OCI-LY3 (cell line): ENCODE measurements at regions not wholly inside any gene's neighbourhood (a gene's known extent, or its start where the extent isn't known, plus 50 kb on each side); places are given as distances from the start of the nearest gene placed in this dataset.
"Not testable (repeated sequence)": the region's sequence is repeated elsewhere in the genome, so short reads cannot be mapped to it uniquely, and the experiment has no call there.

Source experiments
- H2AFZ ChIP-seq: fragments of 200-600, 300-600 bp; shearing (Covaris generic); 2 replicates; pipeline ENCODE4 v1.6.0; 2014; ENCODE audit warnings: antibody characterized with exemption, low read depth, low read length
- H3K27ac ChIP-seq: fragments of 200-600, 300-600 bp; sonication (generic); 2 replicates; pipeline ENCODE4 v1.5.1; 2014; ENCODE audit warnings: mild to moderate bottlenecking, low read length, moderate library complexity, mixed read lengths
- H3K27me3 ChIP-seq: fragments of 200-600, 300-600 bp; sonication (generic); 2 replicates; pipeline ENCODE4 v1.6.1; 2014; ENCODE audit warnings: low read depth, low read length, mixed read lengths
- H3K36me3 ChIP-seq: fragments of 200-600, 300-600 bp; sonication (generic); replicated peaks from 2 replicates; pipeline ENCODE3; 2014; ENCODE audit warnings: low read depth, low read length, mixed read lengths
- H3K4me1 ChIP-seq: fragments of 300-600, 200-600 bp; sonication (generic); 2 replicates; pipeline ENCODE4 v1.6.1; 2014; ENCODE audit warnings: low read length, mixed read lengths
- H3K4me2 ChIP-seq: fragments of 200-600, 300-600 bp; sonication (generic); 2 replicates; pipeline ENCODE4 v1.6.1; 2014; ENCODE audit warnings: low read length, mixed read lengths
- H3K4me3 ChIP-seq: fragments of 300-600, 200-600 bp; sonication (generic); 2 replicates; pipeline ENCODE4 v1.5.1; 2014; ENCODE audit warnings: antibody characterized with exemption, mild to moderate bottlenecking, low read length, moderate library complexity
- H3K79me2 ChIP-seq: fragments of 300-600, 200-600 bp; shearing (Covaris generic); 2 replicates; pipeline ENCODE4 v1.6.1; 2014; ENCODE audit warnings: mild to moderate bottlenecking, low read length, mixed read lengths
- H3K9ac ChIP-seq: fragments of 300-600, 200-600 bp; shearing (Covaris generic); 2 replicates; pipeline ENCODE4 v1.6.0; 2014; ENCODE audit warnings: mild to moderate bottlenecking, low read length, moderate library complexity
- H3K9me3 ChIP-seq: fragments of 200-600, 300-600 bp; shearing (Covaris generic); 2 replicates; pipeline ENCODE4 v1.6.1; 2014; ENCODE audit warnings: low read length, mixed read lengths; ENCODE audit not compliant: insufficient read depth
- H4K20me1 ChIP-seq: fragments of 200-600, 300-600 bp; sonication (generic); 2 replicates; pipeline ENCODE4 v1.6.1; 2016; ENCODE audit warnings: low read length, mixed read lengths; ENCODE audit not compliant: insufficient read depth
- EZH2phosphoT487 ChIP-seq: fragments of 200-600 bp; shearing (Covaris generic); IDR thresholded peaks from 2 replicates; pipeline ENCODE4 v1.6.1; 2018; ENCODE audit warnings: antibody characterized with exemption, mixed run types, low read depth
- TF ChIP-seq, protein P1 (sequence below): fragments of 200-600, 300-600 bp; sonication (generic); IDR thresholded peaks from 2 replicates; pipeline ENCODE4 v1.5.1; 2014; ENCODE audit warnings: antibody characterized with exemption, low read length, low read depth

DNA sequence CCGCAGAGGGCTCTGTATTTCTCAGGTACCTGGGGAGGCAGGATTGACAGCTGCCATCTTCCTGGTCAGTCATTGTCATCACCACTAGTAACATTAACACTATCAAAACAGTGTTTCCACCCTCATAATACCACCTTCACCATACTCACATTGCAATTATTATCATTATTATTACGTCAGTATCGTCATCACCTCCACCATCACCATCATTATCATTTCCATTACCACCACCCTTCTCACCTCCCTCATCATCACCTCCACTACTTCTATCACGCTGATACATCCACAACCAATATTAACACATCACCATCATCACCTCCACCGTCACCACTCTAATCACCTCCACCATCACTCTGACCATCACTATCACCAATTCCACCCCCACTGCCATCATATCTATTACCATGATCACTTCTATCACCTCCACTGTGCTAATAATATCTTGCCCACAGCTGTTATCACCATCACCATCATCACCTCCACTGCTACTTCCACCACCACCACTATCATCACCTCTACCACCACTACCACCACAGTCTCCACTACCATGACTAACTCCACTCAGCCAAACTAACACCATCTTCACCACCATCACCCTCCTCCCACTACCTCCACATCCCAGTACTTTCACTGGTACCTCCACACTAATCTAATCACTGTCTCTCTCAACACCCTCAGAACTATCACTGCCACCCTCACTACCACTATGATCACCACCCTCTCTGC lies 196.4 kb downstream of the RPS24 start:
- Histone ChIP-seq H3K4me2 (no peak overlapping the region), H3K4me1 (no peaks in the 10 kb centered on the region), H3K27ac (no peak overlapping the region), H4K20me1 (no peaks in the 10 kb centered on the region), H3K4me3 (no peak overlapping the region), H2AFZ (no peak overlapping the region), H3K27me3 (no peaks in the 10 kb centered on the region), H3K79me2 (no peaks in the 10 kb centered on the region), H3K36me3 (no peaks in the 10 kb centered on the region), H3K9ac (no peak overlapping the region), H3K9me3 (no peaks in the 10 kb centered on the region)
- TF ChIP-seq EZH2phosphoT487: no peak
- TF ChIP-seq, protein P1, sequence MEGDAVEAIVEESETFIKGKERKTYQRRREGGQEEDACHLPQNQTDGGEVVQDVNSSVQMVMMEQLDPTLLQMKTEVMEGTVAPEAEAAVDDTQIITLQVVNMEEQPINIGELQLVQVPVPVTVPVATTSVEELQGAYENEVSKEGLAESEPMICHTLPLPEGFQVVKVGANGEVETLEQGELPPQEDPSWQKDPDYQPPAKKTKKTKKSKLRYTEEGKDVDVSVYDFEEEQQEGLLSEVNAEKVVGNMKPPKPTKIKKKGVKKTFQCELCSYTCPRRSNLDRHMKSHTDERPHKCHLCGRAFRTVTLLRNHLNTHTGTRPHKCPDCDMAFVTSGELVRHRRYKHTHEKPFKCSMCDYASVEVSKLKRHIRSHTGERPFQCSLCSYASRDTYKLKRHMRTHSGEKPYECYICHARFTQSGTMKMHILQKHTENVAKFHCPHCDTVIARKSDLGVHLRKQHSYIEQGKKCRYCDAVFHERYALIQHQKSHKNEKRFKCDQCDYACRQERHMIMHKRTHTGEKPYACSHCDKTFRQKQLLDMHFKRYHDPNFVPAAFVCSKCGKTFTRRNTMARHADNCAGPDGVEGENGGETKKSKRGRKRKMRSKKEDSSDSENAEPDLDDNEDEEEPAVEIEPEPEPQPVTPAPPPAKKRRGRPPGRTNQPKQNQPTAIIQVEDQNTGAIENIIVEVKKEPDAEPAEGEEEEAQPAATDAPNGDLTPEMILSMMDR: no peak

DNA sequence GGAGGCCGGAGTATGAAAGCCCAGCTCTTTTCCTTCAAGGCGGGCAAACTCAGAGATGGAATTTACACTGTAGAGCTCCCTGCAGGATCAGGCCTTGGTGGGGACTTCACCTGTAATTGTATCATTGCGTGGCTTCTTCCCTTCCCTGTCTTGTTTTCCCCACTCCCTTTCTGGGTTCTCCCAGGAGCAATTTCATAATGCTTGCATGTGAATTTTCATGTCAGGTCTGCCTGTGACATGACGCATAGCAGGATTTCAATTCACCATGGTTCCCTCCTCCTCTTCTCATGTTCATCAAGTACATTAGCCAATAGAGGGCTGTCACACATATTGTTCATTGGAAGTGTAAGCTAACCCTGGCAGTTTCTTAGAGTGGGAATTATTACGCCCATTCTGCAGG lies 197.7 kb downstream of the RPS24 start:
- Histone ChIP-seq H3K27me3 (no peaks in the 10 kb centered on the region), H3K4me3 (no peak overlapping the region), H3K9me3 (no peaks in the 10 kb centered on the region), H3K36me3 (no peaks in the 10 kb centered on the region), H3K4me1 (no peaks in the 10 kb centered on the region), H2AFZ (no peak overlapping the region), H3K4me2 (no peak overlapping the region), H3K79me2 (no peaks in the 10 kb centered on the region), H4K20me1 (no peaks in the 10 kb centered on the region), H3K9ac (no peak overlapping the region), H3K27ac (no peak overlapping the region)
- TF ChIP-seq, protein P1: no peak

DNA sequence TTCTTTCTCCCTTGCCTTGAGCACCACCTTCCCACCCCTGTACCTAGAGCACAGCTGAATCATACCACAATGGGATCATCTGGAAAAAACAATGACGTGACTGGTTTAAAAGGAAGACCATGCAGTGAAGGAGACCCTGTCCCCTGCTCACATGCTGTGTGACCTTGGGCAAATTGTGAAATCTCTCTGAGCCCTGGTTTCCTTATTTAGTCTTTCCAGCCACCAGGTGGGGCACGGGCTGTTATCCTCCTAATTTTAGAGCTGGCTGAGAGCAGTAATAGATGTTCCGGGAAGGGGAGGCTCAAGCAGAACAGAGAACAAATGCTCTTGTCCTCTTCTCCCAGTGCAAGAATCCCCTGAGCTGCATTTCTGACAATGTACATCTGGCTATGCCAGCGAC lies 198.3 kb downstream of the RPS24 start:
- Histone ChIP-seq H3K4me3 (no peak overlapping the region), H3K4me2 (no peak overlapping the region), H3K27ac (no peak overlapping the region), H2AFZ (no peak overlapping the region), H3K9ac (no peak overlapping the region), H3K9me3 (no peaks in the 10 kb centered on the region), H4K20me1 (no peaks in the 10 kb centered on the region), H3K79me2 (no peaks in the 10 kb centered on the region), H3K4me1 (no peaks in the 10 kb centered on the region), H3K36me3 (no peaks in the 10 kb centered on the region), H3K27me3 (no peaks in the 10 kb centered on the region)
- TF ChIP-seq, protein P1: no peak
- TF ChIP-seq EZH2phosphoT487: no peak

DNA sequence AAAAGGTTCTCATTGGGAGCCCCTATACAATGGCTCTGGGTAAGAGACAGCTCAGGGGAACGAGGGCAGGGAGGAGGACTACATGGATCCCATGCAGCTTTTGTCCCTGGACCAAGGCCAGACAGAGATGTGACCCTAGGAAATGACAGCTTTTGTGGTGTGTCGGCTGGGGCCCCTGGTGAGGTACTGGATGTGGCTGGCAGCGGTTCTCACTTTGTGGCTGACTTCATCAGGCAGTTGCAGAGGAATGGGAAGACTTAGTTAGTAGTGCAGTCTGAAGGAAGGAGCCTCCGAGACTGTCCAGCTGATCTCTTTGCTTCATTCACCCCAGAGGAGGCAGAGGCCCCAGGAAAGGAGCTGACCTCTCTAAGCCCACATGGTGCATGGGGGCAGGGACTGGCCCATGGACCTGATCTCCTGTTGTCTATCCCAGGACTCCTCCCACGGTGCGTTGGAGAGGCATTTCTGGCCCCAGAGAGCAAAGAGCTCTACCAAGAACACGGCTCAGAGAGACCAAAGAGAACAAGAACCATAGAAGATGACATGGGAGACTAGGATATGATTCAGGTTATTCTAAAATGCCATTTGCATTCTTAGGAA lies 202.9 kb downstream of the RPS24 start:
- Histone ChIP-seq H3K4me2 (no peak overlapping the region), H3K27ac (no peak overlapping the region), H3K79me2 (no peaks in the 10 kb centered on the region), H3K9me3 (no peaks in the 10 kb centered on the region), H4K20me1 (no peaks in the 10 kb centered on the region), H3K36me3 (peaks cover 2% of the 10 kb centered on the region), H2AFZ (no peak overlapping the region), H3K4me3 (no peak overlapping the region), H3K9ac (no peak overlapping the region), H3K27me3 (no peaks in the 10 kb centered on the region), H3K4me1 (no peaks in the 10 kb centered on the region)
- TF ChIP-seq EZH2phosphoT487: no peak
- TF ChIP-seq, protein P1: no peak

DNA sequence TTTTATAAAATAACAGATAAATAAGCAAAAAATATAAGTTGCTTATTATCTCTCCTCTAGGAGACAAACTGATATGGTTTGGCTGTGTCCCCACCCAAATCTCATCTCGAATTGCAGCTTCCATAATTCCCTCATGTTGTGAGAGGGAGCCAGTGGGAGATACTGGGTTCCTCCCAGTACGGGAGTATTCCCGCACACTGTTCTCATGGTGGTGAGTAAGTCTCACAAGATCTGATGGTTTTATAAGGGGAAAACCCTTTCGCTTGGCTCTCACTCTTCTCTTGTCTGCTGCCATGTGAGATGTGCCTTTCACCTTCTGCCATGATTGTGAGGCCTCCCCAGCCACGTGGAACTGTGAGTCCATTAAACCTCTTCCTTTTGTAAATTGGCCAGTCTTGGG lies 204.3 kb downstream of the RPS24 start:
- H3K9ac ChIP-seq, H3K9me3 ChIP-seq, H4K20me1 ChIP-seq, H3K27ac ChIP-seq, H3K4me3 ChIP-seq, H3K27me3 ChIP-seq, H2AFZ ChIP-seq, H3K36me3 ChIP-seq, H3K4me2 ChIP-seq, H3K79me2 ChIP-seq, H3K4me1 ChIP-seq: not testable (repeated sequence)
